ELR (cell line): ENCODE measurements at regions not wholly inside any gene's neighbourhood (a gene's known extent, or its start where the extent isn't known, plus 50 kb on each side); places are given as distances from the start of the nearest gene placed in this dataset.
A peak's percentile ranks its signal among the peaks of the same experiment; 100 is the strongest.
"Not testable (repeated sequence)": the region's sequence is repeated elsewhere in the genome, so short reads cannot be mapped to it uniquely, and the experiment has no call there.

Source experiments
- DNase-seq: peaks from one replicate; pipeline ENCODE4 v3.0.0-alpha.2; 2015; ENCODE audit warnings: low read depth

DNA sequence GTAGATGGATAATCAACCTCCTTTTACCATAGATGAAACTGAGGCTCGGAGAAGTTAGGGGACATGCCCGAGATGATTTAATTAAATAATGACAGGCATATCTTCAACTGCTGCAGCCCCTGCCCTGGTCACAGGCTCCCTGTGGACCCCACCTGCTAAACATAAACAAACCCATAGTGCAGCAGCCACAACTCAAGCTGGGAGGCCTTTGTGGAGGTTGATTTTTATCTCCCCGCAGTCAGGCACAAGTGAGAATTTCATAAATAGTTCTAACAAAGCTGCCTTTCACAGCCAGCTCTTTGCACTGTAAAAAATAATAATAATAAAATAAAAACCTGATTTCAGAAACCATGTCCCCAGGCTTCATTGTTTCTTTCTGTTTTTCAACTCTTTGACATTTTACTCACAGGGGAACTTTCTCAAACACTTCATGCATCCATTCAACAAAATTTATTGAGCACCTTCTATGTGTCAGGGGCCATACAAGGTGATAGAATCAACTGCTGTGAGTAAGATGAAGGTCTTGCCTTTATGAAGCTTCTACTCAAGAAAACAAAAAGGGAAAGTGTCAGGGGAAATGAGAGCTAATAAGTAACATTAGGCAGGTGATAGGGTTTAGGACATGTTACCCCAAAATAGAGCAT is 393.6 kb upstream of the PROK2 start:
- DNase-seq = no peak

DNA sequence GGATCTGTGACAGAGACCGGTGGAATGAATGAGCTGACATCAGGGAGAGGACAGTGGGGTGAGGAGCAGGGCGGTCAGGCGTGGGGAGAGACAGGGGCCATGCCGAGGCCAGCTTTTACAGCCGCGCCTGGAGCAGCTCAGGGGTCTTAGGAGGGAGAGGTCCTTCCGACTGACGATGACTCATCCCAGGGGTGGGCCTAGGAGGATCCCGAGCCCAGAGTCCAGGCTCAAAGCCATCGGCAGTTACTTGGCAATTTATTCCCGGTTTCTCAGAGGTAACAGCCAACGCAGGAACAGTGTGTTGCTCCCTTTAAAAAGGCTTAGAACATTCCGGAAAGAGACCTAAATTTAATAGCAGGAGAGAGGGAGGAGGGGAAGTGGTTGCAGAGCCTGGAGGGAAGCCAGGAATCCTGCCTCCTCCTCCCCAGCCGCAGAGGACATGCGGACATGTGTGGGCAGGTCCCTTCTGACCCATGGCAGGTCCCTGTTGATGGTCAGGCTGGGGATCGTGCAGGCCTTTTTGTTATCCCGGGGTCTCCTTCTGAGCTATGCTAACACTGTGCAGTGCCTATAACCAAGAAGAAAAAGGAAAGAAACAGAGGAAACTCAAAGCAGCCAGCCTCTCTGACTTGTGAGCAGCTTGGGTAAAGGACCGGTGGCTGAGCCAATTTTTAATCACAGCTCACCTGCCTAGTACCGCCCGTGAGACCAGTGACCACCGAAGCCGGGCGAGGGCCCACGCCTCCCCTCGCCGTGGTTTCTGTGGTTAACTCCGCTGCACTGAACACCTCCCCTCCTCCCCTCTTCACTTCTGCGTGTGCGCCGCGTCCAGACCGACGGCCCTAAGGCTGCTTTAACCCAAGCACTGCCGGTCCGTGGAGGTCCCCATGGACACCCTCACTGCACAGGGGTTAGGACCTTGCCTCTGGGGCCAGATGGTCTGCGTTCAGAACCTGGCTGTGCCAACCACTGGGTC is 392.4 kb upstream of the PROK2 start:
- no peak for DNase-seq

DNA sequence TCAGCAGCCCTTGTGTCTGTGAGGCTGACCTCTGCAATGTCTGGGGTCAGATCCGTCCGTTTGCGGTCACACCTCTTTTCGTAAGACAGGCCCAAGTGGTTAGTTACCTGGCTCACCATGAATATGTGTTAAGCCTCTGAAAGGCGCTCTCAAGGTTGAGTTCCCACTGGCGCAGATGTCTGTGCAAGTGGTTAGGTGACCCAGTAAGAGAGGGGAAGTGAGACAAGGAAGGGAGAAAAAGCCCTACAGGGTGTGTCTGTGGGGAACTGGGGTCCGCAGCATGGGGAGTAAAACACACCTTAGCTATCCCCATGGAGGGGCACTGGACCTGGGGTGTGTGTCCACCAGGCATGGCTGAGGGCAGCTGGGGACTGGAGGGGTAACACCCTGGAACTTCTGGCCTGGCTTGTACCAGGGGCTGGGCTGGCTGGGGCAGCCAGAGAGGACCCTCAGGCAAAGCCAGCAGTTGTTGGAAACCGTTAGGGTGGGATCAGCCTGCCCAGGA is 391.6 kb upstream of the PROK2 start:
- no peak for DNase-seq

DNA sequence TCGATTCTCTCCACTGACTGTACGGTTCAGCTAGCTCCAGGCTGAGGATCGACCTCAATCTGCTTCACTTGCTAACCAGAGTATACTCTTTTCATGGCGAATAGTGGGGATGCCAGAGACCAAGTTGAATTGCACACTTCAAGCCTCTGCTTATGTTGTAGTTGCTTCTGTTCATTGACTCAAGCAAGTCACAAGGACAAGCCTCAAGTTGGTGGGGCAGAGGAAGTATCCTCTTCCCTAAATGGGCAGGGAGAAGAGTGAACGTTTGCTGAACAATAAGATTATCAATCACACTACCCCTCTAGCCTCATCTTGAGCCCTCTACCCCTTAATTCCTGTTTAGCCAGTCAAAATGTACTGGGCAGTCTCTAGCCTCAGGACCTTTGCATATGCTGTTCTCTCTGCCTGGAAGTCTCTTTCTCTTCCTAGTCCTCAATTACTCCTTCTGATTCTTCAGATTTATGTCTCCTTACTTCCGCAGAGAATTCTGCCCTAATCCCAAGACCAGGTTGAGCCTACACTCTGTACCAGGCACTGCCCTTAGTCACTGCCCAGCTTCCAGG is 390.4 kb upstream of the PROK2 start:
- no peak for DNase-seq

DNA sequence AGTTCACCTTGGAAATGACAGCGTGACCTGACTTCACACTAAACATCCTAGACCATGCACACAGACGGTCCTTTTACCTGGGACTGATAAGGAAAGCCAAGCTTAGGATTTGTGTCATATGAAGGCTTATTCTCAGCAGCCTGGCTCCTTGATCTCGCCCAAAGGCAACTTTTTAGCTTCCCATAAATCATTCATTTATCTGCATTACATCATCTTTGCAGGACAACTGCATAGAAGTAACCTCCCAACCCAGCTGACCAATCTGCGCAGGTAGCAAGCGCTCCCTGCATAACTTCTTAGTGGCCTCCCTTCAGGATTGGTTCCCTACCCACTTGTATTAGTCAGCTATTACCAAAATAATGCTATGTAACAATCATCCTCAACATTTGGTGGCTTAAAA is 389.9 kb upstream of the PROK2 start:
- no peak for DNase-seq

DNA sequence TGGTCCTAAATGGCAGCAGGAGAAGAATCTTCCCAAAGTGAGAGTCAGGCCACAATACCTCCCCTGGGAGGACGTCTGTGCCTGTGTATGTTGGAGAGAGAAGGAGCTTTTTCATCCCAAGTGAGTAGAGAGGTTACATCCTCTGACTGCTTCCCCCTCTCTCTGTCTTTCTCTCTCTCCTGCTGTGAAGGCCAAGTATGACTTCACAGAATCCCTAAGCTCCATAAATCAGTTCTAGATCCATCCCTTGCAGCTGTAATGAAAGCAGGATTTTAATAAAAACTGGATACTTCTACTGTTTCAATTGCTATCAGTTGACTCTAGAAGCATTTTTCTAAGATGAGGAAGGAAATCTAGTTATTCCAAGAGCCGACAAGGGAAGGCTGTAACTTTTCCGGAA is 389.1 kb upstream of the PROK2 start:
- no peak for DNase-seq

DNA sequence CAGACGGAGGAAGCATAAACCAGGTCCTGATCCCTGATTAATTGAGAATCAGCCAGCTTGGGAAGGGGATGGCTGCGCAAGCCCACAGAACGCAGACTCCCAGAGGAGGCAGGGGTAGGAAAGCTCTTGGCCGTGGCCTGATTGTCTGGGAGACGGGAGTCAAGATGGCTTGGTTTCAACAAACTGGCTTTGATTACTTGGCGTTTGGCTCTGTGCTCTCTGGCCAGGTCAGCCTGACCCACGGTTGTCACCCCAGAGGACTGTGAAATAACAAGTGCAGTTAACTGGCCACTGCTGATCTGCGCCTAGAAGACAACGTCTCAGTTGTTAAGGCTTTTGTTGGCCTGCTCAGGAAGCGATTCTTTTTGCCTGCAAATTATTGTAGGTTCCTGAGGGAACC is 387.0 kb upstream of the PROK2 start:
- DNase-seq = no peak

DNA sequence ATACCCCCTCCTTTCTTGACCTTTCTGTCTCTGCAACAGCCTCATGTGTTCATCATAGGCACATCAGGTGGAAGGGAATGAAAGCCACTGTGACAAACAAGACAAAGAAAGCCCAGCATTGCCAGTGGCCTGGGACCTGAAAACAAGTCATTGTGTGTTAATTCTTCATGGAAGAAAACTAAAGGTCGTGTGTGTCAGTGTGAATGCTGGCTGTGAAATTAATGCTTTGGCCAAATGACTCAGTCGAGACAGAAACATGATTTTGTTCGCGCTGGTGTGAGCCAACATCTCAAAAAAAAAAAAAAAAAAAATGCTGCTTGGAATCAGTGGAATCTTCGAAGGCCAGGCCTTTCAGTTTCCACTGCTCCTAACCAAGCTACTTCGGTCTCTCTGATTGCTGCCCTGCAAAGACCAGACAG is 386.5 kb upstream of the PROK2 start:
- DNase-seq = no peak

DNA sequence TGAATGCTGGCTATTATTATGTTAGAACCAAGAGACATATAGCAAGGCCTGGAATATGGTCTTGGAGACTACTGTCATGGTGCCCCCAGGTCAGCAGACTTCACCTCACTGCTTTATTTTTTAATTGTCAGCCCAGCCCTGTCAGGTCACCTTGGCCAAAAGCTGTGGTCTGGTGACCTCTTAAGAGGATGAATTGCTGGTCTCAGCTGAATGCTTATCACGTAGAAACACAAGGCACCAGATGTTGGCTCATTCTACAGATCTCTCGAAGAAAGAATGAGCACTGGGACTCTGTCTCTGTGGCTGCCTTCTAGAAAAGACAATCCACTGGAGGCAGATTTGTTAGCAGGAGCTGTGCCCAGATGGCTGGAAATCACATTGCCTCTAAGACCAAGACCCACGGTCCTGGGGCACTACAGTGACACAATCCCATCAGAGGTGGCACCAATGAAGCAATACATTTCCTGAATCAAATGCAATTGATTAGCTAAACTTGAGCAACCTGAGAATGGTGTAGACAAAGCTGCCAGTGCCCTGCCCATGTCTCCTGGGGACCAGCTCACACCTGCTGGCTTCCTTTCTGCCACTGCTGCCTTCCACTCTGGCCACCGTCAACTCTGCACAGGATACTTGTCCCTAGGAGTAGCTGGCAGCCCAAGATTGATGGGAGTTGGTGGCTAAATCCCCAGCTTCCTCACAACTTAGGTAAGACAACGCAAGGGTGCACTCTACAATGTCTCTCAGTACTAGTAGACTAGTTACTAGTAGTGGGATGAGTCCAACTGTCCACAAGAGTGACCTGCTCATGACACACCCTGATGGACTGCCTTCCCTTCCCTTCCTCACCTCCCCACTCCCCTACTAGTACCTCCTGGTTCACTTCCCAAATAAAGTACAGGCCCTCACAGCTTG is 384.9 kb upstream of the PROK2 start:
- DNase-seq = no peak

DNA sequence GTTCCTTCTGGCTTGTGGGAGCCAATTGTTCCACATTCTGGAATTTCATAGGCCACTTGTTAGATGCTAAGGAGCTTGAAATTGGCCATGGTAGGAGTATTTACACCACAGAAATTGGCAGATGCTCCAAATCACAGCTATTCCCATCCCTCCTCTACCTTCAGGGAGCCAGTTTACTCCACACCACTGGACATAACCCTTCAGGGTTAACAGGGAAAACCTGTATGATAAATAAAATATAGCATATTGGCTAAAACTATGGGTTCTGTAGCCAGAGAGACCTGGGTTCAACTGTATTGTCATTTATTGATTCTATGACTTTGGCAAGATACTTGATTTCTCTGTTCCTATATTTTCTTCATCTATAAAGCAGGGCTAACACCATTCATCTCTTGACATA is 384.2 kb upstream of the PROK2 start:
- DNase-seq = no peak

DNA sequence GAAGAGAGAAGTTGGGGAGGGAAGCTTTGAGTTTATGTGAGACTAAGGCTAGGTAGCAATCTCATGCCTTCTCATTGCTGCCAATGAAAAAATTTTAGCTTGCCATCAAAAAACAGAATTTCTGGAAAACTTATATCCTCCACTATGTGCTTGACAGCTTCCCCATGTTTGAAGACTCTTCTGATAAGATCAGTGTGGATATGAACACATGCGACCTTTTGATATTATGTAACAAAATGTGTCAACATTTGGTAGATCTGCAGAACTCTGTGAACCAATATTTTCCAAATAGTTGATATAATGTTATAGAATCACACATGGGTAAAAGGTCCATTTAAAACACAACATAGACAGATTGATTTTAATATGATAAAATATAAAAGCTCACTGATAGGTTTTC is 380.9 kb upstream of the PROK2 start:
- DNase-seq = no peak

DNA sequence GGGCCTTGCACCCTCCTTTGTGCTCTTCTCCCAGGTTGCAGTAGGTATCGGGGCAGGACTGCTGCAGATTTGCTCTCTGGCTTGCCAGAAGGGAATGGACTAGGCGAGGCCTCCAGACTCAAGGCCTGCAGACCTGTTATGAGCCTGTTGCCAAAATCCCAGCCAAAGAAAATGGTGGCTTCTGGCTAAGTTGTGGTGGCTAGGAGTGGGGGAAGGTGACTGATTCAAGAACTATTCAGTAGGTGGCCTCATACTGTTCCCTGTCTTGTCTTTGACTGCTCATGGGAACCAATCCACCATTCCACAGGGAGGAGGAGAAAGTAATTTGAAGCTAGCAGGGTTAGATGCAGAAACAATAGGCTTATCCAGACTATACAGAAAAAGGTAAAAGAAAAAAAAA is 380.4 kb upstream of the PROK2 start:
- DNase-seq = no peak

DNA sequence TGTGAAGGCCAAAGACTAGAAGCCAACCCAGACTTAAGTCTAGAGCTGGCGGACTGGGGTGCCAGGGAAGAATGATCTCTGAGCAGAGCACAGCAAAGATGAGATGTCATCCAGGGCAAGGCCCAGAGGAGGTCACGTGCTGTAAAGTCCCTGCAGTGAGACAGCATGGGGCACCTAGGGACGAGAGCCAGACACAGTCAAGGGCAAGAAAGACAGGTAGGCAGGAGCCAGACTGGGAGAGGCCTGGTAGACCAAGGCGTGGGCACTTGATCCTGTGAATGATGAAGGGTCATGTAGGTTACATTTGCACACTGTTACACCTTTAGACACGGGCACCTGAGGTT is 379.7 kb upstream of the PROK2 start:
- DNase-seq = no peak

DNA sequence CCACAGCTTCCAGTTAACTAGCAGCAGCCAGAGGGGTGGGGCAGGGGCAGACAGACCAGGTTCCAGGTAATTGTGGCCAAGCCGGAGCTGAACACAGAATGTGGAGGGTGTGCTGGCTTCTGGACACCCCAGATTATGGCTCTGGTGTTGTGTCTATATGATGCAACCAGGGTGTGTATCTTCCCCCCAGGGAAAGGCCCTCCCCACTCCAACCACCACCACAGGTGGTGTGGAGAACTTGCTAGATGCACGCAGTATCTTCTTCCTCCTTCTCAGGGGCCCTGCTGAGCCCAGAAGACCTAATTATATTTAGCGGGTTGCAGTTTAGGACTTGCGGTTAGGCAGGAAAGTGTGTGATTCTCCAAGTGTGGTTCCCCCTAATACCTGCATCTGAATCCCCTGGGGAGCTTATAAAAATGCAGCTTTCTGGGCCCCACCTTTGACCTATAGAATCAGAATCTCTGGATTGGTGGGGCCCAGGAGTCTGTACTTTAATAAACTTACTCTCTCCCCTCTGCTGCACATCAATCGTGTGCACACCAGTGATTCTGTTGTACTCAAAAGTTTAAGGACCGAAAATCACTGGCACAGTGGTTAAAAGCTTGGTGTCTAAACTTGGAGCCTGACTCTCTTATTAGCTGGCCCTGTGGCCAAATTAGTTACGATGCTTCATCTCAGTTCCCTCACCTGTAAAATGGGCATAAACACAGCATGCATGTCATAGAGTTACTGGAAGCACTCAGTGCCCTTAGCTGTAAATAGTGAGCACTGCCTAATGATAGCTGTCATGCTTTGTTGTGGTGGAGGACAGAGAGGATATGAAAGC is 379.1 kb upstream of the PROK2 start:
- DNase-seq = no peak

DNA sequence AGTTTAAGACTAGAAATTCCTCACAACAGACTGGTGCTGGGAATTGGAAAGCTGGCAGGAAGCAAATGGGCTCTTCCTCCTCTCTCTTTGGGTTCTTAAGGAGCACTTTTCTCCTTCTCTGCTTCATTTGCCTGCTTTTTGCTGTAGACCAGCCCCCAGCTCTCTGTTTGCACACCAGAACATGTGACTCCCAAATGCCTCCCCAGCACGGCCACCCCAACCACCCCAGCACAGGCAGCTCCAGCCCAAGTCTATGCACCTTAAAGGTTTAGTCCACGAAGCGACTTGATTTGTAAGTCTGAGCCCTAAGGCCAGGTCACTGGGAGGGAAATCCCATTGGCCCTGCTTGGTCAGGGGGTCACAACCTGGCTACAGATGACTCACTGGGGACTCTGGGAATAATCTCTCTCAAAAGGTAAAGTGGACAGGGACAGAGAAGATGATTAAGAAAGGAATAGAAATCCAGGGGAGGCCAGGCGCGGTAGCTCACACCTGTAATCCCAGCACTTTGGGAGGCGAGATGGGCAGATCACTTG is 377.8 kb upstream of the PROK2 start:
- DNase-seq = no peak

DNA sequence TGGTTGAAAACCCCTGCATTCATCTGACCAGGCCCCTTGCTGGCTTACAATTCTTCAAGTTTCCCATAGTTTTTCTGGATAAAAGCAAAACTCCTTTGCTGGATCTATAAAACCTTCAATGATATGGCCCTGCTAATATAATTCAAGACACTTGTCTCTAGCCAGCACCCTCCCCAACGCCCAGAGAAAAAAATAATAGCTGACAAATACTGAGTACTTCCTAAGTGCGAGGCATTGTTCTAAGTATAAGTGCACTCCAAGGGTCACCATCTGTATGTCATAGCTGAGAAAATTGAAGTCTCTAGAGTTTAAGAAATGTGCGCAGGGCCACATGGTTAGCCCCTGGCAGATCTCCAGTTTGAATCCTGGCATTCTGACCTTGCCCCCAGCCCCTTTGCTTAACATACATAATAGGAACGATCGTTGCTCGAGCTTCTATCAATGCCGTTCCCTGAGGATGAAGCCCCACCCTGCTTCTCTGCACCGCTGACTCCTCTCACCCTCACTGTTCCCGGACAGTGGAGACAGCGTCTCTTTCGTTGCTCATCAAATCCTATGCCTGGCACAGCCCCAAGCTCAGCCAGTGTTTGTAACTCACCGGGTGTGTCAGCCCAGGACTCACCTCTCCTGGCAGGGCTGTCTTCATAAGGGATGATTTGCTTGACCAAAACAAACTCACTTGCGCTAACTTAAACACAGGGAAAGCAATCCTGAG is 377.1 kb upstream of the PROK2 start:
- DNase-seq = peak; percentile 61

DNA sequence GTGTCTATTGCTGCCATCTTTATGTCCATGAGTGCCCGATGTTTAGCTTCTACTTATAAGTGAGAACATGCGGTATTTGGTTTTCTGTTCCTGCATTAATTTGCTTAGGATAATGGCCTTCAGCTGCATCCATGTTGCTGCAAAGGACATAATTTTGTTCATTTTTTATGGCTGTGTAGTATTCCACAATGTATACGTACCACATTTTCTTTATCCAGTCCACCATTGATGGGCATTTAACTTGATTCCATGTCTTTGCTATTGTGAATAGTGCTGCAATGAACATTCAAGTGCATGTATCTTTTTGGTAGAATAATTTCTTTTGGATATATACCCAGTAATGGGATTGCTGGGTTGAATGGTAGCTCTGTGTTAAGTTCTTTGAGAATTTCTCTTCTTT is 376.3 kb upstream of the PROK2 start:
- DNase-seq = not testable (repeated sequence)

DNA sequence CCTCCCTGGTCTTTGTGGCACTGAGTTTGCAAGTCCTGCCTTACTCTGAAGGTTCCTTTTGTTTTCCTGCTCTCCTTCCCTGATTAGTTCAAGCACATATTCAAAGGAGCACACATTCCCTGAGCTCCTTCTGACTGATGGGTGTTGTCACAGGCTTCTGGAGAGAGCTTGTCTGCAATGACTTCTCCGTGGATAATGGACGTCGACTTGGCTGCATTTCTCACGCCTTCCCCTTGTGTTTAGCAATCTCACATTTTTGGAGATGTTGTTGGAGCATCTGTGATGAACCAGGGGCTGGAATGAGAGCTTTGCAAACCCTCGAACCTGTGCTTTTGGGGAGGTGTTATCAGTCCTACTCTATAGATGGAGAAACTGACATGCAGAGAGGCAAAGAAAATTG is 375.4 kb upstream of the PROK2 start:
- DNase-seq = no peak

DNA sequence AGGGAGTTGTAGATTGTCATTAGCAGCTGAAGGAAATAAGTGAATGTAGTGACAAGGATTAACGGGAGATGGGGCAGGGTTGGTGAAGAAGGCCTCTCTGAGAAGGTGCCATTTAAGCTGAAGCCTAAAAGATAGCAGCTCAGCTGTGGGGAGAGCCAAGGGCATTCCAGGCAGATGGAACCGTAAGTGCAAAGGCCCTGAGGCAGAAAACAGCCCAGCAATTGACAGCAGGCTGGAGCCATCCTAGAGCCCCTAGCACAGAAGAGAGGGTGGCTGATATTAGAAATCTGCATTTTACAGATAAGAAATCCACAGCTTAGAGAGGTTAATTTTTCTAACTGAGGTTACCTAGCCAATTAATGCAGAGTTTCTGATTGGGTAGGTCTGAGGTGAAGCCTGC is 374.5 kb upstream of the PROK2 start:
- no peak for DNase-seq

DNA sequence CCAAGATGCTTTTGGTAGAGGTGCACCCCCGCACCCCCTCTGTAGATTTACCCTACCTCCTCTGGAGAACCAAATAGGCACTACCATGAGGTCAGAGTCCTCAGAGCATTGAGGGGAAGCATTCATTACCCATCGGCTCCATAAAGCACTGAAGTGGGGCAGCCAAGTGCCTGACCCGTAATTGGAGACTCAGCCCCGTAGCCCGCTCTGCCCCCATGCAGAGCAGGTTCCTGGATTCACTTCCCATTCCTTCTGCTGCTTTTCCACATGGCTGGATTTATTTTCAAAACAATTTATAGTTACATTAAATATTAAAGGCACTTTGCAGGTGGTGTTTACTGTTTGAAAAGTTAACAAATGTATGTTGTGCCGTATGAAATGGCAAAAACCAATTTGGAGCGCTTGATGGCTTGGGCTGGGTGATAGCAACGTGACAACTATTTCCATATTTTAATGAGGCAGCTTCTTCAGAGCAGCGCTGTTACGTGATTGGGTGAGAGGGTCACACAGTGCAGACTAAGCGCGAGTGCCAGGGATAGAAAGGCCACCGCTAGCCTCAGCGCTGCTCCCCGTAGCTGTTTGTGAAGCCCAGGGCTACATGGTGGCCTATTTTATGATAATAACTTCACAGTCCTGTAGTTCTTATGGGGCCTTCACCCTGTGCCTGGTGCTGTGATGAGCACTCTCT is 373.8 kb upstream of the PROK2 start:
- DNase-seq = no peak
